ENCODE measurements at regions not wholly inside any gene's neighbourhood (a gene's known extent, or its start where the extent isn't known, plus 50 kb on each side); places are given as distances from the start of the nearest gene placed in this dataset.

- DNase-seq (ENCODE audit: low read depth): no peak
- TF ChIP-seq, protein P1, sequence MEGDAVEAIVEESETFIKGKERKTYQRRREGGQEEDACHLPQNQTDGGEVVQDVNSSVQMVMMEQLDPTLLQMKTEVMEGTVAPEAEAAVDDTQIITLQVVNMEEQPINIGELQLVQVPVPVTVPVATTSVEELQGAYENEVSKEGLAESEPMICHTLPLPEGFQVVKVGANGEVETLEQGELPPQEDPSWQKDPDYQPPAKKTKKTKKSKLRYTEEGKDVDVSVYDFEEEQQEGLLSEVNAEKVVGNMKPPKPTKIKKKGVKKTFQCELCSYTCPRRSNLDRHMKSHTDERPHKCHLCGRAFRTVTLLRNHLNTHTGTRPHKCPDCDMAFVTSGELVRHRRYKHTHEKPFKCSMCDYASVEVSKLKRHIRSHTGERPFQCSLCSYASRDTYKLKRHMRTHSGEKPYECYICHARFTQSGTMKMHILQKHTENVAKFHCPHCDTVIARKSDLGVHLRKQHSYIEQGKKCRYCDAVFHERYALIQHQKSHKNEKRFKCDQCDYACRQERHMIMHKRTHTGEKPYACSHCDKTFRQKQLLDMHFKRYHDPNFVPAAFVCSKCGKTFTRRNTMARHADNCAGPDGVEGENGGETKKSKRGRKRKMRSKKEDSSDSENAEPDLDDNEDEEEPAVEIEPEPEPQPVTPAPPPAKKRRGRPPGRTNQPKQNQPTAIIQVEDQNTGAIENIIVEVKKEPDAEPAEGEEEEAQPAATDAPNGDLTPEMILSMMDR (IDR thresholded peaks at IDR 0.05; ENCODE audit: control insufficient read depth, extremely low read depth, insufficient read depth): no peak
- H3K4me3 ChIP-seq (ENCODE audit: low read depth, low read length): no peak overlapping the region
Observed at GRCh38 chr6:6889601-6890000, 218.2 kb upstream of the RREB1 start.

- no peak overlapping the region for H3K4me3 ChIP-seq (ENCODE audit: low read depth, low read length)
- TF ChIP-seq, protein P1 (IDR thresholded peaks at IDR 0.05; ENCODE audit: control insufficient read depth, extremely low read depth, insufficient read depth): no peak
- DNase-seq (ENCODE audit: low read depth): no peak
Observed at GRCh38 chr6:6890400-6890858, 217.3 kb upstream of the RREB1 start.

DNA sequence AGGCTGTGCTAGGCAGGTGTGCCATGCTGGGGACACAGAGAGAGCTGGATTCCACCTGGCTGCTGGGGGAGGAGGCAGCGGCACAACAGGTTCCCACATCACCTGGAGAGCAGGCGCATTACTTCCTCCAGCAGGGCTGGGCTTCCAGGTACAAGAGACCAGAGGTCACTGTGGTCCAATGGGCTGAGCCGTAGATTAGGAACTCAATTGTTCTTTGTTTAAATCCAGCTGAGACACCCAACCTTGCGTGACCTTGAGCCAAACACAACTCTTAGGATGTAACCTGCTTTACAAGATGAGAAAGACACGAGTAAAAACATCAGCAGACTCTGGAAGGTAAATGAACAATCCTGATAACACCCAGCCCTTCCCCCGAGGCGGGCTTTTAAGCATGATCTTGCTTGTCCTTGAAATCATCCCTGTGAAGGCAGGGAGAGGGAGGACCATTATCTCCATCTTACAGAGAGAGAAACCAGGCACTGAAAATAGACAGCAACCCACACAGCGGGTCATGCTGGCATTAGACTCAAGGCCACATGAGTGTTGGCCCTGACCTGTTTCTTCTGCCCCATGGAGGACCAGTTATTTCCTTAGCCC lies 216.5 kb upstream of the RREB1 start:
- TF ChIP-seq, protein P1 (IDR thresholded peaks at IDR 0.05; ENCODE audit: control insufficient read depth, extremely low read depth, insufficient read depth): no peak
- no peak overlapping the region for H3K4me3 ChIP-seq (ENCODE audit: low read depth, low read length)
- DNase-seq (ENCODE audit: low read depth): no peak

- no peak for DNase-seq (ENCODE audit: low read depth)
- TF ChIP-seq, protein P1 (IDR thresholded peaks at IDR 0.05; ENCODE audit: control insufficient read depth, extremely low read depth, insufficient read depth): no peak
- H3K4me3 ChIP-seq (ENCODE audit: low read depth, low read length): no peak overlapping the region
Observed at GRCh38 chr6:6891949-6892461, 215.8 kb upstream of the RREB1 start.

DNA sequence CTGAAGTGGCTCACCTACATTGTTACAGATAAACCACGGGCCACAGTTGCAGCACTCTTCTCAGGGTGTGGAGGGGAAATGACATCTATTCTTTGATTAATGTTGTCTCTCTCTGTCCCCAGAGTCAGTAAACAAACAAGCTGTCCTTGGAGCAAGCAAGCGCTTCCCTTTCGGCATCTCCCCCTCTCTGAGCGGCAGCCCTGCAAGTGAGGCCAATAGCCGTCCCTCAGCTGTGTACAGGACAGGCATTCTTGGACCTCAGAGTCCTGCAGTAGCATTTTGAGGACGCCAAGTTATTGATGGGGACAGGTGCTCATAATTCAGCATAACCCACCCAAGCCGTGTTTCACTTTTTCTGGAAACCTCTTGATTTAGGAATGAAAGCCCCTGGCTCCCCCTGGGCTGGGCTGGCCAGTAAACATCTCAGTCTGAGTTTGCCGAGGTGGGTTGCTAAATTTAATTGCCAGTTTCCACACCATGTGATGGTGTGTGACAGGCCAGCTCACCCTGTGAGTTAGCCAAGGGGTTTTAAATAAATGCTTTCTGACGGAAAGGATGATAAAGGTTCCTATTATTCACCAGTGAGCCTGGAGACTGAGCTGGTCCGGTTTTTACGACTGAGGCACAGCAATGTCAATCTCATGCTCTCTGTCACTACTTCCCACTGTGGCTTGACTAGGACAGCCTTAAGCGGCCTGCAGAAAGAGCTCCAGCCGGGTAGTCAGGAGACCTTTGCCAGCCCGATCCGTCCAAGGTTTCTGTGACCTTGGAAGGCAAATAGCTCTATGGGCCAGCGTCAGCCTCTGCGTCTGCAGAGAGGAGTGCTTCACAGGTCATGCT lies 214.8 kb upstream of the RREB1 start:
- no peak overlapping the region for H3K4me3 ChIP-seq (ENCODE audit: low read depth, low read length)
- TF ChIP-seq, protein P1 (IDR thresholded peaks at IDR 0.05; ENCODE audit: control insufficient read depth, extremely low read depth, insufficient read depth): no peak
- no peak for DNase-seq (ENCODE audit: low read depth)

DNA sequence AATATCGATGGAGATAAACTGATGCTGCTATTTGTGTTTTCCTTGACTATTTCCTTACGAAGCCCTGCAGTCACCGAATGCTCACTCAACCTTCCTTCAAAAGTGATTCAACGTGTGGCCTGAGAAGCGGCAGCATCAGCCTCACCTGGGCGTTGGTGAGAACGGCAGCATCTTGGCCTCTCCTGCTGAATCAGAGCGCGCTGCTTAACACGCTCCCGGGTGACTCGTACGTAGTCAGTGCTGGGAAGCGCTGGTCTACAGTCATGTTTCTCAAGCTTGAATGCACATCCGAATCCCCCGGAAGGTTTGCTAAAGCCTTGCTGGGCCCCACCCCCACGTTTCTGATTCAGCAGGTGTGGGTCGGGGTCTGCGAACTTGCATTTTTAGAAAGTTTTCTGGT lies 214.1 kb upstream of the RREB1 start:
- no peak for DNase-seq (ENCODE audit: low read depth)
- H3K4me3 ChIP-seq (ENCODE audit: low read depth, low read length): no peak overlapping the region

More for the DNA sequence above, 214.1 kb upstream of the RREB1 start:
- TF ChIP-seq, protein P1 (IDR thresholded peaks at IDR 0.05; ENCODE audit: control insufficient read depth, extremely low read depth, insufficient read depth): no peak

Measured in LNCaP clone FGC (cell line).